ENCODE measurements at regions not wholly inside any gene's neighbourhood (a gene's known extent, or its start where the extent isn't known, plus 50 kb on each side); places are given as distances from the start of the nearest gene placed in this dataset.

DNA sequence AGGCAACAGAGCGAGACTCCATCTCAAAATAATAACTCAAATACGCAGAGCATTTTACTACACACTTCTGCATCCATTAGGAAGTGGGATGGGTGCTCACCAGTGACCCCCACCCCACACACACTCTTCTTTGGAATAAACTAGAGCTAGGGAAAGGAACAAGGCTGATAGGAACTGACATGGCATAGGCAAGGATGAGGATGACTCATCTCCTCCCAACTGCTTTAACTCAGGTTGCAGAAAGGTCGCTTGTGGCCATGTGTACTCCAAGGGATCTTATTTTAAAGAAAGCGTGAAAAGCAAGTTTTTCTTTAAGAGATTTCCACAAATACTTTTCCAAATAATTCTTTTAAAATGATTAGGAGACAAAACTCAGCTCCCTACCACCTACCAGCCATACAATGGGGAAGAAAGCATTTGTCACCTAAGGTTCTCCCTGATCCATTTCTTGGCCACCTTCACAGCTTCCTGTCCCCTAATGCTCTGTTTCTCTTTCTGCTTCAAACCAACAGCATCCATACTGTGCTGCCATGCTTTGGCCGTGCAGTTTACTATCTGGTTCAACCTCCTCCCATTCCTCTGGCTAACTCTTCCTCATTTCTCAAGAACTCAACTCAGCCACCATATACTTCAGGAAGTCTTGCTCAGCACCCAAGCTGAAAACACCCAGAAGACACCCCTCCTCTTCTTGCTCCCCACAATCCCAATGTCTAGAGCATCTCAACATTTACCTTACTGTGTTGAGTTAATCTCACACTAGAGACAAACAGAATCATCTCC, 211.9 kb downstream of the ACTL7B start:
- no peaks in the 10 kb centered on the region for H3K9me3 Mint-ChIP-seq
- ChIA-PET POLR2A (no interaction called here), CTCF (no interaction called here)
- no peak overlapping the region for H3K27ac Mint-ChIP-seq
- H3K36me3 Mint-ChIP-seq: no peaks in the 10 kb centered on the region
- intact Hi-C loops (cut with micrococcal nuclease): no loop called here
- H3K4me1 Mint-ChIP-seq (ENCODE audit: low read depth): no peaks in the 10 kb centered on the region
- H3K4me3 Mint-ChIP-seq: no peak overlapping the region
- DNase-seq: no peak
- H3K27me3 Mint-ChIP-seq: no peaks in the 10 kb centered on the region

DNA sequence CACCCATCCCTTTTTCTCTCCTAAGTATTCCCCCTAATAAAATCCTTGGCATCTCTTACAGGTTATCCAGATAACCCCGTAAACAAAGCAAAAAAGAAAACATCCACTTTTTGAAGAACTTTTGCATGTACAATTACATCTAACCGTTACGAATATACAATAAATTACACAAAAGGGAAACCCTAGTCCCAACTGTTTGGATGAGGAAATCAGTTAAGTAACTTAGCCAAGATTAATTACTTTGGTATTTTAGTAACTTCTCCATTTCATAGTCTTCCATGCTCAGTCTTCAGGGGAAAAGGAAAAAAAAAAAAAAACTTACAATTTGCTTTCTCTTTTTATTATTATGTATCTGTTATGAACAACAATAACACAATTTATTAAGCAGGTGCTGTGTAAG, 212.9 kb downstream of the ACTL7B start:
- ChIA-PET CTCF (no interaction called here), POLR2A (no interaction called here)
- no peak overlapping the region for H3K27ac Mint-ChIP-seq
- no peaks in the 10 kb centered on the region for H3K9me3 Mint-ChIP-seq
- no peak for DNase-seq
- H3K36me3 Mint-ChIP-seq: no peaks in the 10 kb centered on the region
- intact Hi-C loops (cut with micrococcal nuclease): no loop called here
- no peaks in the 10 kb centered on the region for H3K27me3 Mint-ChIP-seq
- no peaks in the 10 kb centered on the region for H3K4me1 Mint-ChIP-seq (ENCODE audit: low read depth)
- H3K4me3 Mint-ChIP-seq: no peak overlapping the region

DNA sequence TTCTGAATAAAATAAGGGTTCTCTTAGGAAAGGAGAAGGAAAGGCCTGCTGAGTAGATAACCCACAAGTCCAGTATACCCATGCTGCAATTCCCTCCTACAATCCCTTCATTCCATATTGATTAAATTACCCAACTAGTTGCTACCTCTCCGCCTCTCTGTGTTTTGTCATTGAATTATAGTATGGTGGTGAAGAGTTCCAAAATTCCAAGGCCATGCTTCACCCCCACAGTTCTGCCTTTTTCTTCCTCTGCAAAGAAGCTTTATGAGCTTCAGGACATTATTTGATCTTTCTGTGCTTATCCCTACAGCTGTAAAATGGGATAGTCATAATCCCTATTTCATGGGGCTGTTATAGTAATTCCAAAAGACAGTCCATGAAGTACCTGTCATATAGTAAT, 215.6 kb downstream of the ACTL7B start:
- H3K9me3 Mint-ChIP-seq: no peaks in the 10 kb centered on the region
- POLR2A ChIA-PET: no interaction called here

DNA sequence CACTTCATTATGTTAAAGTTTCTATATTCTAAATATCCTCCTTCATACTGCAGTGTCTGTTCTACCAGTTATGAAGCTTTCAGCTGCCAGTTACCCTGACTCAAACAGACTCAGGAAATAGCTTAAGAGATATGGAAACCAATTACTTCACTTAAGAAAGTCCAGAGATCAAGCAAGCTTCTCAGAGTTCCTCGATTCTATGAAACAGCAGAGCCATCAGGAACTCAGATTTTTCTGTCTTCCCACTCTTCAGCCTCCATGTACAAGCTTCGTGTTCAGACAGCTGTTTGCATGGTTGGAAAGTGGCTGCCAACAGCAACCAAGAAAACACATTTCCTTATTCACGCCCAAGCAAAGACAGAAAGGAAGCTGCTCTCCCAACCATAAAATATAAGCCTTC, 216.1 kb downstream of the ACTL7B start:
- intact Hi-C loops (cut with micrococcal nuclease): no loop called here
- Mint-ChIP-seq H3K9me3 (no peaks in the 10 kb centered on the region), H3K27ac (no peak overlapping the region), H3K27me3 (no peaks in the 10 kb centered on the region), H3K4me3 (no peak overlapping the region), H3K36me3 (no peaks in the 10 kb centered on the region), H3K4me1 (ENCODE audit: low read depth) (no peaks in the 10 kb centered on the region)
- ChIA-PET POLR2A (no interaction called here), CTCF (no interaction called here)
- no peak for DNase-seq

More for the DNA sequence above, 215.6 kb downstream of the ACTL7B start:
- no peaks in the 10 kb centered on the region for H3K36me3 Mint-ChIP-seq
- H3K4me1 Mint-ChIP-seq (ENCODE audit: low read depth): no peaks in the 10 kb centered on the region
- CTCF ChIA-PET: no interaction called here
- DNase-seq: no peak
- H3K4me3 Mint-ChIP-seq: no peak overlapping the region
- intact Hi-C loops (cut with micrococcal nuclease): no loop called here
- no peaks in the 10 kb centered on the region for H3K27me3 Mint-ChIP-seq
- no peak overlapping the region for H3K27ac Mint-ChIP-seq

DNA sequence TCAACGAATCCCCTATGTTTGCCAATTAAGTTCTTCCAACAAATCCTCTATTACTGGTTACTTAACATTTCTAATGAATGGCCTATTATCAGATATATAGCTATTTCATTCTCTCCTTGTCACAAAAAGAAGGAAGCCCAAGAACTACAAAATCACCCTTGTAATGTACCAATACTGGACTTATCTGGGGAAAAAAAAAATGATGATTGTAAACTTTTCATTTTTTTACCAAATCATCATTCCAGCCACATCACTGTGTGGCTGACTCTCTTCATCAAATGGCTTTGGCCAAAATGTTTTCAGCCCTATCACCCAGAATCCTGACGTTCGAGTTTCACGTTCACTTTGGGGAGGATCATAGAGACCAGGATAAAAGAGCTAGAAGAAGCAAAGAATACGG, 216.7 kb downstream of the ACTL7B start:
- H3K27ac Mint-ChIP-seq: no peak overlapping the region
- no peaks in the 10 kb centered on the region for H3K27me3 Mint-ChIP-seq
- no peaks in the 10 kb centered on the region for H3K36me3 Mint-ChIP-seq
- CTCF ChIA-PET: no interaction called here
- intact Hi-C loops (cut with micrococcal nuclease): no loop called here
- DNase-seq: no peak
- H3K9me3 Mint-ChIP-seq: no peaks in the 10 kb centered on the region
- POLR2A ChIA-PET: no interaction called here
- H3K4me3 Mint-ChIP-seq: no peak overlapping the region
- no peaks in the 10 kb centered on the region for H3K4me1 Mint-ChIP-seq (ENCODE audit: low read depth)

DNA sequence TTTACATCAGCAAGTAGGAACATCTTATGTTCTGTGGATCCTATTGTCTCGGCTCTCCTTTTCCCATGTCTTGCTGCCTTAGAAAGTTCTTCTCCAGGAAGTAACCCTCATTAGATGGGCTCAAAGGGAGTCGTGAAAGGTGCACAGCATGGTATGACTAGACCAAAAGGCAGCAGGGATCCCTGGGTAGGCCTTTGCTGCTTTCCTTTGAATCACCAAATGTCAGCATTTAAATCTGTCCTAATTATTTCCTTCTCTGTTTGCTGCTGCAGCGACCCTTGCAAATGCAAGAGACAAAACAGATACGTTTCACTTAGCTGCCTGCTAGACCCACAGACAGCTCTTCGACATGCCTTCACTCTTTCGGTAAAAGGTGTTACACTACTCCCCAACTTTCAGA, 218.4 kb downstream of the ACTL7B start:
- CTCF ChIA-PET: no interaction called here
- H3K27ac Mint-ChIP-seq: no peak overlapping the region
- POLR2A ChIA-PET: no interaction called here
- intact Hi-C loops (cut with micrococcal nuclease): no loop called here
- no peaks in the 10 kb centered on the region for H3K4me1 Mint-ChIP-seq (ENCODE audit: low read depth)
- H3K27me3 Mint-ChIP-seq: no peaks in the 10 kb centered on the region
- DNase-seq: no peak
- H3K4me3 Mint-ChIP-seq: no peak overlapping the region
- H3K9me3 Mint-ChIP-seq: no peaks in the 10 kb centered on the region
- H3K36me3 Mint-ChIP-seq: no peaks in the 10 kb centered on the region

DNA sequence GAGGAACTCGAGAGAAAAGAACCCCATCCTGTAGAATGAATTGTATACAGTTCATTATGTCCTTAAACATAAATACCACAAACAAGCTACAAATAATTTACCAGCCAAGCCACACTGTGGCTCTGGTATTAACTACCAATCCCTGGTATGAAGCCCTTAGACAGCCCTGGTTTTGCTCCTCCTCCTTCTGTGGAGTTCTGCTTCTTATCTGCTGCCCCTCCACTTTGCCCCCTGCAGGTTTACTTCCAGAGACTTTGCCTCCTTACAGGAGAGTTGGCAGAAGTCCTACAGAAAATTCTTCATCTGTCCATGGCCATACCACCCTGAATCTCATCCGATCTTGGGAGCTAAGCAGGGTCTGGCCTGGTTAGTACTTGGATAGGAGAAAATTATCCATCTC, 219.8 kb downstream of the ACTL7B start:
- Mint-ChIP-seq H3K27ac (no peak overlapping the region), H3K4me1 (ENCODE audit: low read depth) (no peaks in the 10 kb centered on the region), H3K27me3 (no peaks in the 10 kb centered on the region), H3K4me3 (no peak overlapping the region), H3K9me3 (no peaks in the 10 kb centered on the region), H3K36me3 (no peaks in the 10 kb centered on the region)
- DNase-seq: no peak
- intact Hi-C loops (cut with micrococcal nuclease): no loop called here
- ChIA-PET POLR2A (no interaction called here), CTCF (no interaction called here)

DNA sequence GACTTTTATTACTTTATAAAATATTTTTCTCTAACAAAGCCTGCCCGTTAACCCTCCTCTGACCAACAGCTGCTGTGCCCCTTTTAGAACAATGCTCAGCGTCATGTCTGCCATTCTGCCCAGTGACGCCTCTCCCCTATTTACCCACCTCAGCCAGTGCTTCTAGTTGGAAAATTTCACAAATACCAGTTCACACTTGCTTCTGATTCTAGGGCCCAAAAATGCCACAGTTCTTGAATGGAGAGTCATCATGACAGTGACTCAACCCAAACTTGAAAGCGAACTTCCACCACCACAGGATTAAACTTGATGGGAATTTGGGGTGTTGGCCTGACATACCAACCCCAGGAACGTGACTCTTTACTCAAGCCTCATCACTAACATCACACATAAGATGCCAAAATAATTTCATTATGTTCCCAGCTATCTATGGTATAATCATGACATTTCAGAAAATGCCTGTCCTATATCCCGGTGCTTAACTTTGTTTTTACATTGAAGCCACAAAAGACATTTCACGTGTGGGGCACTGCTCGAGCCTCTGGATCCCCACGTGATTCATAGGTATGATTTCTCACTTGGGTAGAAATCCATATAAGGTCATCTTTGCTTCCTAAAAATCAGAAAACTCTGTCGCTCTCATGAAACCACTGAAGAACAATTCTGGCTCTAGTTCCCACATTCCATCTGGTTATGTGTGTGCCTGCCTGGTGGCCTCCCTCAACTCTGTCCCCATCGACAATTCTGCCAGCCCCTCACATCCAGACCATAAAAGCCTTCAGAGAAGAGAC, 220.9 kb downstream of the ACTL7B start:
- Mint-ChIP-seq H3K9me3 (no peaks in the 10 kb centered on the region), H3K36me3 (no peaks in the 10 kb centered on the region), H3K27me3 (no peaks in the 10 kb centered on the region), H3K4me3 (no peak overlapping the region), H3K4me1 (ENCODE audit: low read depth) (no peaks in the 10 kb centered on the region), H3K27ac (no peak overlapping the region)
- intact Hi-C loops (cut with micrococcal nuclease): no loop called here
- CTCF ChIA-PET: no interaction called here
- DNase-seq: no peak
- POLR2A ChIA-PET: no interaction called here

DNA sequence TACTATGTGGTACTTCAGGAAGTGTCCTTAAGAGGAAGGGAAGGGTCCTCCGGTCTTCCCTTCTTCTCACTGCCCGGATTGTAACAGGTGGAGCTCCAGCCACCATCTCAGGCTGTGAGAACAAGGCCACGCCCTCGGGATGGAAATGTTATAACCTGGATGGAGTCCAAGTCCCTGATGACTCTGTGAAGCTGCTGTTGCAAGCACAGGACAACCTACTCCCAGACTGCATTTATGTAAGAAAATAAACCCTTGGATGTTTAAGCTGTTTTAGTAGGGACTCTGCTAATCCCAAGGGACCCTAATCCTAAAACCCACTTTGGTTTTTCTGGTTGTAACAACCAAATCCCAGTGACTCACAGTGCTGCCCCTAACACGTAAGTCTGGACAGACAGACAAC, 221.6 kb downstream of the ACTL7B start:
- intact Hi-C loops (cut with micrococcal nuclease): no loop called here
- POLR2A ChIA-PET: no interaction called here
- DNase-seq: no peak
- no peak overlapping the region for H3K4me3 Mint-ChIP-seq
- no peaks in the 10 kb centered on the region for H3K9me3 Mint-ChIP-seq
- H3K36me3 Mint-ChIP-seq: no peaks in the 10 kb centered on the region
- H3K27ac Mint-ChIP-seq: no peak overlapping the region
- H3K4me1 Mint-ChIP-seq (ENCODE audit: low read depth): no peaks in the 10 kb centered on the region
- CTCF ChIA-PET: no interaction called here
- no peaks in the 10 kb centered on the region for H3K27me3 Mint-ChIP-seq

DNA sequence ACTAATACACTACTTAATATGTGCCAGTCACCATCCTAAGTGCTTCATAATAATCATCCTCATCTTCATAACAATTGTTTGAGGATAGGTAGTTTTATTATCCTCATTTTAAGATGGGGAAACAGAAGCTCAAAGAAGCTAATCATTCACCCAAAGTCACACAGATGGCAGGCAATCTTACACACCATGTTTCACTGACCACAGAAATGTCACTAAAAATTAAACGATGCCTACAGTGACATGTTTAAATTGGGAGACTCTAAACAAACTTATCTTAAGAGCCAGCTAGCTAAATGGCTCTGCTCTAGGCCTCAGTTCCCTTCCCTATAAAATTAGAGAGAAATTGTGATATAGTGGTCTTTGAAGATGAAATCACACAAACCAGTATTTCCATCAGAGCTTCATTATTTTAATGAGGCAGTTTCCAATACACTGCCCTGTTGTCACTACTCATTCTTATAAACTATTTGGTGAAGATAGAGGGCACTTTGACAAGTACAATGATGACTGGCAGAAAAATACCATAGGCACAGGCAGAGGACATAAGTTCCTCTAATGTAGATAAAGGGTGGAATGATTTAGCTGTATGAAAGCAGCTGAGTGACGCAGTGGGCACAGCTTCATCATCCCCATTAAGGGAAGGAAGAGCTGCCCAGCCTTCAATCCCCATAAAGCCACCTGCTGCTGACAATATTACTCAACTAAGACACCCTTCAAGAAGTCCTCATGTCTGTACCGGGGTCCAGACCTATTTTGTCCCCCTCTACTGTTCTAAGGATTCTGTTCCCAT, 224.1 kb downstream of the ACTL7B start:
- H3K4me1 Mint-ChIP-seq (ENCODE audit: low read depth): no peaks in the 10 kb centered on the region
- no peaks in the 10 kb centered on the region for H3K27me3 Mint-ChIP-seq
- intact Hi-C loops (cut with micrococcal nuclease): no loop called here
- no peak for DNase-seq
- no peaks in the 10 kb centered on the region for H3K36me3 Mint-ChIP-seq
- ChIA-PET POLR2A (no interaction called here), CTCF (no interaction called here)
- H3K4me3 Mint-ChIP-seq: no peak overlapping the region
- H3K27ac Mint-ChIP-seq: no peak overlapping the region
- H3K9me3 Mint-ChIP-seq: no peaks in the 10 kb centered on the region

DNA sequence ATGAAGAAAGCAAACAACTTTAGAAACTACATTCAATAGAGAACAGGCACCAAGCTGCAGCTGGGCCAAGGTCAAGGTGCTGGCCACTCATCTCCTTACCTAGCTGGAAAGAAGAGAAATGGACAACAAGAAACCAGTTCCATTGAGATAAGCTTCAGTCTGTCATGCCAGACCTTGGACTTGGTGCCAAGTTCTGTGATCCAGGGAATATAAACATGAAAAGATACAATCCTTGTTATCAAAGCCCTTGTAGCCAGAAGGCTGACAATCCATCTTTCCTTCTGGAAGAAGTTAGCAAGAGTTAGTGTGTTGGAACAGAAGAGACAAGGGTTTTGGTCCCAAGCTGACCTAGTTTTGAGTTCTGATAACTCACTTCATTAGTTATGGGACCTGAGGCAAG, 227.5 kb downstream of the ACTL7B start:
- Mint-ChIP-seq H3K36me3 (no peaks in the 10 kb centered on the region), H3K27me3 (no peaks in the 10 kb centered on the region), H3K27ac (no peak overlapping the region), H3K9me3 (peaks cover 2% of the 10 kb centered on the region), H3K4me3 (no peak overlapping the region), H3K4me1 (ENCODE audit: low read depth) (no peaks in the 10 kb centered on the region)
- DNase-seq: no peak
- ChIA-PET CTCF (no interaction called here), POLR2A (no interaction called here)
- intact Hi-C loops (cut with micrococcal nuclease): no loop called here

DNA sequence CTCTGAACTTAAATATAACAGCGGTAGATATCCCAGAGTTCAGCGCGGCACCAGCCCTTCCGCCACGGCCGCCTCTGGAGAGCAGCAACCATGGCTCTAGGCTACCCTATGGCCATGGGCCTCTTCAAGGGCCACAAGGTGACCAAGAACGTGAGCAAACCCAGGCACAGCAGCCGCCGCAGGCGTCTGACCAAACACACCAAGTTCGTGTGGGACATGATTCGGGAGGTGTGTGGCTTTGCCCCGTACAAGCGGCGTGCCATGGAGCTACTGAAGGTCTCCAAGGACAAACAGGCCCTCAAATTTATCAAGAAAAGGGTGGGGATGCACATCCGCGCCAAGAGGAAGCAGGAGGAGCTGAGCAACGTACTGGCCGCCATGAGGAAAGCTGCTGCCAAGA, 229.0 kb downstream of the ACTL7B start:
- H3K9me3 Mint-ChIP-seq: peaks cover 2% of the 10 kb centered on the region
- POLR2A ChIA-PET: no interaction called here
- H3K4me3 Mint-ChIP-seq: no peak overlapping the region
- H3K27me3 Mint-ChIP-seq: no peaks in the 10 kb centered on the region
- no peak overlapping the region for H3K27ac Mint-ChIP-seq
- H3K36me3 Mint-ChIP-seq: no peaks in the 10 kb centered on the region
- CTCF ChIA-PET: no interaction called here
- DNase-seq: no peak
- no peaks in the 10 kb centered on the region for H3K4me1 Mint-ChIP-seq (ENCODE audit: low read depth)
- intact Hi-C loops (cut with micrococcal nuclease): no loop called here
